Testis (tissue), 2 donors: ENCODE measurements at regions not wholly inside any gene's neighbourhood (a gene's known extent, or its start where the extent isn't known, plus 50 kb on each side); places are given as distances from the start of the nearest gene placed in this dataset.

Experiments used
- CTCF ChIP-seq, 3 experiments: fragments of 450-650 bp in 2 of 3; fragments of 200-600 bp in 1 of 3; sonication (generic) in 1 of 3; IDR thresholded peaks; one replicate each; pipeline ENCODE4 v1.5.1; 2016 to 2019; ENCODE audit warnings: antibody characterized with exemption in 3 of 3, mild to moderate bottlenecking in 2 of 3, moderate library complexity in 1 of 3
- POLR2A ChIP-seq: fragments of 450-650 bp; IDR thresholded peaks from one replicate; pipeline ENCODE4 v1.6.1; 2017; ENCODE audit warnings: antibody characterized with exemption, mild to moderate bottlenecking, moderate library complexity

- no peak for TF ChIP-seq POLR2A
- TF ChIP-seq CTCF (IDR thresholded peaks at IDR 0.05) = no peak
Measured at GRCh38 chr14:87617079-87617478, 375.9 kb downstream of the GALC start.
